Left cardiac atrium (tissue), 4 donors: ENCODE measurements at regions not wholly inside any gene's neighbourhood (a gene's known extent, or its start where the extent isn't known, plus 50 kb on each side); places are given as distances from the start of the nearest gene placed in this dataset.

Experiments used
- ATAC-seq, 2 donors: fragments of 200-7000 bp; cut with Tn5 transposase; one replicate each; pipeline ENCODE4 v1.9.1; 2020; ENCODE audit warnings: mild to moderate bottlenecking in 2 of 2, moderate library complexity in 2 of 2
- DNase-seq: peaks from one replicate; pipeline ENCODE4 v3.0.0-alpha.2; 2020
- intact Hi-C, 2 donors: fragments of 100-400 bp; cut with DNase I; formaldehyde crosslinking; loops; one replicate each; pipeline versions ENCODE4 v1.14.1 to v1.15.1; 2022 to 2023
- donor health status: DM: no; HTN: yes; CAD: no.
- donor health status: DM: no; HTN: yes; CAD: no; lungs with severe emphysema.
- donor health status: DM: yes; HTN: yes; CAD: no.
- donor health status: Dilated cardiomyopathy.

- ATAC-seq = no peak
- intact Hi-C loops = no loop called here
- DNase-seq = no peak
Observed at GRCh38 chr9:88685966-88686365, 151.0 kb downstream of the NXNL2 start.

GRCh38 chr9:88689509-88690298 is 154.7 kb downstream of the NXNL2 start:
- ATAC-seq (no peak), DNase-seq (no peak)
- intact Hi-C loops = no loop called here

- ATAC-seq = no peak
- intact Hi-C loops = no loop called here
- DNase-seq = no peak
Observed at GRCh38 chr9:88690628-88691027, 155.7 kb downstream of the NXNL2 start.

GRCh38 chr9:88691091-88691490 is 156.1 kb downstream of the NXNL2 start:
- ATAC-seq (no peak), DNase-seq (no peak)
- intact Hi-C loops = no loop called here

GRCh38 chr9:88691811-88692210 is 156.8 kb downstream of the NXNL2 start:
- intact Hi-C loops = no loop called here
- DNase-seq = no peak
- ATAC-seq = no peak

- ATAC-seq = no peak
- DNase-seq = no peak
- intact Hi-C loops = no loop called here
Observed at GRCh38 chr9:88692827-88693226, 157.8 kb downstream of the NXNL2 start.

- DNase-seq (no peak), ATAC-seq (no peak)
- intact Hi-C loops = no loop called here
Observed at GRCh38 chr9:88694625-88695024, 159.6 kb downstream of the NXNL2 start.

GRCh38 chr9:88696501-88696900 is 161.5 kb downstream of the NXNL2 start:
- intact Hi-C loops = no loop called here
- DNase-seq (no peak), ATAC-seq (no peak)

GRCh38 chr9:88697764-88698432 is 162.9 kb downstream of the NXNL2 start:
- no peak for DNase-seq
- ATAC-seq = no peak
- intact Hi-C loops = no loop called here

GRCh38 chr9:88702985-88703384 is 168.0 kb downstream of the NXNL2 start:
- DNase-seq (no peak), ATAC-seq (no peak)
- intact Hi-C loops = no loop called here

- no peak for ATAC-seq
- DNase-seq = no peak
- intact Hi-C loops = no loop called here
Observed at GRCh38 chr9:88706193-88707113, 171.5 kb downstream of the NXNL2 start.

- ATAC-seq (no peak), DNase-seq (no peak)
- intact Hi-C loops = no loop called here
Observed at GRCh38 chr9:88710449-88710848, 175.5 kb downstream of the NXNL2 start.

- ATAC-seq = no peak
- intact Hi-C loops = no loop called here
- DNase-seq = no peak
Observed at GRCh38 chr9:88711719-88712118, 176.7 kb downstream of the NXNL2 start.

- ATAC-seq = no peak
- intact Hi-C loops = no loop called here
- no peak for DNase-seq
Observed at GRCh38 chr9:88712484-88712883, 177.5 kb downstream of the NXNL2 start.

- ATAC-seq (no peak), DNase-seq (no peak)
- intact Hi-C loops = no loop called here
Observed at GRCh38 chr9:88713010-88713409, 178.0 kb downstream of the NXNL2 start.

GRCh38 chr9:88716596-88717290 is 181.8 kb downstream of the NXNL2 start:
- intact Hi-C loops = no loop called here
- ATAC-seq (no peak), DNase-seq (no peak)

- ATAC-seq = no peak
- intact Hi-C loops = no loop called here
Observed at GRCh38 chr9:88721025-88721424, 186.0 kb downstream of the NXNL2 start.

GRCh38 chr9:88721495-88722279 is 186.7 kb downstream of the NXNL2 start:
- DNase-seq (no peak), ATAC-seq (no peak)
- intact Hi-C loops = loop anchor here in 1 of 2 donors (2.0 kb wide), 1 partner anchor 279 kb away; no protein-coding TSS in a partner anchor

More at GRCh38 chr9:88721025-88721424, 186.0 kb downstream of the NXNL2 start:
- no peak for DNase-seq
